Epithelial cell of esophagus (primary cell): ENCODE measurements at regions not wholly inside any gene's neighbourhood (a gene's known extent, or its start where the extent isn't known, plus 50 kb on each side); places are given as distances from the start of the nearest gene placed in this dataset.

ENCODE experiments used
- DNase-seq: peaks from one replicate; pipeline ENCODE4 v3.0.0; 2010; ENCODE audit warnings: low read depth
- H3K4me3 ChIP-seq: 2 replicates; pipeline ENCODE4 v1.5.1; 2011; ENCODE audit warnings: mild to moderate bottlenecking, low read length, control low read depth
- TF ChIP-seq, protein P1 (sequence below): IDR thresholded peaks from 2 replicates; pipeline ENCODE4 v1.5.1; 2011; ENCODE audit warnings: low read depth, mild to moderate bottlenecking, low read length, control low read depth, inconsistent platforms; ENCODE audit not compliant: insufficient read depth; ENCODE audit errors: missing control alignments

DNA sequence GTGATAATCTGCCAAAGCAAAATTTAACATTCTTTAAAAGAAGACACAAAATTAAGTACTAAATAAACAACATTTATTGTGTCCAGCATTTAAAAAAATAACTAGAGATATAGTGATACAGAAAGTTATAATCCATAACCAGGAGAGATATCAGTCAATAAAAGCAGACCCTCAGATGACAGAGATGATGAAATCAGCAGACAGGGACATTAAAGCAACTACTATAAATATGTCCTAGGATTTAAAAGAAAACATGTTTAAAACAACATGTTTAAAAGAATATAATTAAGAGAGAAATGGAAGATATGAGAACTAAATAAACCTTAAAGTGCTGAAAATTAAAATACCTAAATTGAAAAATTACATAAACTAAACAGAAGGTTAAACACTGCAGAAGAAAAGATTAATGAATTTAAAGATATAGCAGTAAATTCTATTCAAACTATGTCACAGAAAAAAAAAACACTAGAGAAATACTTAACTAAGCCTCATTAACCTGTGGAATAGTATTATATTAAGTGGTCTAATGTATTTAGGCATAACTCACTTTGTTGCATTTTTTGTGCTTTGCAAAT, 261.2 kb upstream of the NR5A2 start:
- H3K4me3 ChIP-seq, result no peak overlapping the region

DNA sequence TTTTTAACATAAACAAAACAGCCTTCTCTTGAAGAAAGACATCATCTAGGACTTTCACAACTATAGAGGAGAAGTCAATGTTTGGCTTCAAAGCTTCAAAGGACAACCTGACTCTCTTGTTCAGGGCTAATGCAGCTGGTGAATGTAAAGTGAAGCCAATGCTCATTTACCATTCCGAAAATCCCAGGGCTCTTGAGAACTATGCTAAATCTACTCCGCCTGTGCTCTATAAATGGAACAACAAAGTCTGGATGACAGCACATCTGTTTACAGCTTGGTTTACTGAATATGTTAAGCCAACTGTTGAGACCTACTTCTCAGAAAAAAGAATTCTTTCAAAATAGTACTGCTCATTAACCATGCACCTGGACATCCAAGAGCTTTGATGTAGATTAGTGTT, 259.8 kb upstream of the NR5A2 start:
- no peak overlapping the region for H3K4me3 ChIP-seq
- no peak for DNase-seq
- TF ChIP-seq, protein P1, sequence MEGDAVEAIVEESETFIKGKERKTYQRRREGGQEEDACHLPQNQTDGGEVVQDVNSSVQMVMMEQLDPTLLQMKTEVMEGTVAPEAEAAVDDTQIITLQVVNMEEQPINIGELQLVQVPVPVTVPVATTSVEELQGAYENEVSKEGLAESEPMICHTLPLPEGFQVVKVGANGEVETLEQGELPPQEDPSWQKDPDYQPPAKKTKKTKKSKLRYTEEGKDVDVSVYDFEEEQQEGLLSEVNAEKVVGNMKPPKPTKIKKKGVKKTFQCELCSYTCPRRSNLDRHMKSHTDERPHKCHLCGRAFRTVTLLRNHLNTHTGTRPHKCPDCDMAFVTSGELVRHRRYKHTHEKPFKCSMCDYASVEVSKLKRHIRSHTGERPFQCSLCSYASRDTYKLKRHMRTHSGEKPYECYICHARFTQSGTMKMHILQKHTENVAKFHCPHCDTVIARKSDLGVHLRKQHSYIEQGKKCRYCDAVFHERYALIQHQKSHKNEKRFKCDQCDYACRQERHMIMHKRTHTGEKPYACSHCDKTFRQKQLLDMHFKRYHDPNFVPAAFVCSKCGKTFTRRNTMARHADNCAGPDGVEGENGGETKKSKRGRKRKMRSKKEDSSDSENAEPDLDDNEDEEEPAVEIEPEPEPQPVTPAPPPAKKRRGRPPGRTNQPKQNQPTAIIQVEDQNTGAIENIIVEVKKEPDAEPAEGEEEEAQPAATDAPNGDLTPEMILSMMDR, result no peak

More for the DNA sequence above, 261.2 kb upstream of the NR5A2 start:
- TF ChIP-seq, protein P1, result no peak
- DNase-seq, result no peak

DNA sequence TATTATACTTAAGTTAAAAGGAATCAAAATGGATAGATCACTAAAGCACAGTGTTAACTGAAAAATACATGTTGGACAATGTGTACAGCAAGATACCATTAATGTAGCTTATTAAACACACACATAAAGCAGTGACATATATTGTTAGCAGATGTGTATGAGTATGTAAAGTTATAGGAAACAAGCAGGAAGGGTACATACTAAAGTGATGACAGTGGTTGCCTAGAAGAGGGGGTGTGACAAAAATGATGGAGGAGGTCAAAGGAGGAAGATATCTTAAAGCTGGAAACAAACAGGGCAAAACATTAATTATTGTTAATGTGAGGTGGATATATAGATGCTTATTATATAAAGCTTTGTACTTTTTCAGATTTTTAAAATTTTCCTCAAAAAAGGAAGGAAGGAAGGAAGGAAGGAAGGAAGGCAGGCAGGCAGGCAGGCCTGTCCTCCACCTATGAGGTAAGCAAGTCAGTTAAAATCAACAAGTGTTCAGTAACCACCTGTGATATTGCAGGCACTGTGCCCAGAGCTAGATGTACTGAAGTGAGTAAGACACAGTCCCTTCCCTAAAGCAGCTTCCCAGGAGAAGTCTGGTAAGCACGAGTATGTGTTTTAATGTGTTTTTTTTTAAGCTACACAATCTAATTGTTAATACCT, 252.9 kb upstream of the NR5A2 start:
- TF ChIP-seq, protein P1, result no peak
- peak; percentile 89 for DNase-seq
- H3K4me3 ChIP-seq, result no peak overlapping the region

GRCh38 chr1:199776768-199777497, 250.6 kb upstream of the NR5A2 start:
- no peak overlapping the region for H3K4me3 ChIP-seq
- no peak for DNase-seq
- TF ChIP-seq, protein P1, result no peak

DNA sequence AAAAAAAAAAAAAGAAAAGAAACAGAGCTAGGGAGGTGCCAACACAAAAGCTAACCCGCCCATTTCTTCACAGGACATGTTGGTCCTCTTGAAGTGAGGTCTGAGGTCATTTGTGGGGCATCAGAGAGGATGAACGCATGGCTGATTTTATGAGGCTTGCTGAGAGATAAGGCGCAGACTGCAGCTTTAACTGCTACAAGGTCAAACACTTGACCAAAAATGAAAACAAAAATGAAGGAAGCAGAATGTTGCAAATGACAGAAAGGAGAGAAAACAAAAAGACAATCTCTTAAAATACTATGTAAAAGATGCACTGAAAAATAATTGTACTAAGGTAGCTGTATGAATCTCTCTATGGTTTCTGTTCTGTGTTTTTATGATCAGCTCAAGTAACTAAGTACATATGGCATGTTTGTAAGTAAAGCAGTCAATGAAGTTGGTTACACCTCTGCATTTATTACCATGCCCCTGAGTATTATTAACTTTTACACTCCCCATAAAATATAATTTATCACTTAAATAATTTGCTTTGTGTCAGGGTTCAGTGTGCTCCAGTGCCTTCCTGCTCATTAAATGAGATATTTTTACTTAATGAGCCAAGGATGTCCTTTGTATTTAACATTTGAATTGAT, 249.1 kb upstream of the NR5A2 start:
- TF ChIP-seq, protein P1, result no peak
- H3K4me3 ChIP-seq, result no peak overlapping the region
- no peak for DNase-seq

DNA sequence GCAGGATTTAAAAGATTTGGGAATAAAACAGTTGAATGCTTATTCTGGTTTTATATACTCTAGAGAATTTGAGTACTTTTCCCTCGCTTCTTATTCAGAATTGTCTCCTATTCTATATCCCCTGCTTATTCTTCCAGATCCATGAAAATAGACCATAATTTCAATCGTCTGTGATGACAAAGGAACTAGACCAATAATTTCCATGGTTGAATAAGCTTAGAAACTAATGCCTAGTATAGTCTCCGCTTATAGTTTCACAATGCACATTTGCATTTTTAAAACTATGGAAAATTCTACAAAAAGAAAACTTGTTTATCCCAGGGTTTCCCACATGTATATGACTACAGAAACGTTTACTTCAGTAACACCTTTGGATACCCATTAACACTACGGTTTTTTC, 247.4 kb upstream of the NR5A2 start:
- DNase-seq, result no peak
- H3K4me3 ChIP-seq, result no peak overlapping the region
- TF ChIP-seq, protein P1, result no peak
